ENCODE measurements at regions not wholly inside any gene's neighbourhood (a gene's known extent, or its start where the extent isn't known, plus 50 kb on each side); places are given as distances from the start of the nearest gene placed in this dataset.

- Histone ChIP-seq H3K79me2 (replicated peaks; ENCODE audit: insufficient read depth) (no peaks in the 10 kb centered on the region), H3K4me2 (no peak overlapping the region), H3K9me2 (ENCODE audit: insufficient read depth) (no peaks in the 10 kb centered on the region), H3F3A (replicated peaks; ENCODE audit: low read depth) (no peaks in the 10 kb centered on the region), H3K4me1 (ENCODE audit: insufficient read depth) (no peaks in the 10 kb centered on the region), H3K36me3 (ENCODE audit: insufficient read depth) (no peaks in the 10 kb centered on the region), H4K20me1 (replicated peaks; ENCODE audit: insufficient read depth) (no peaks in the 10 kb centered on the region), H3K4me3 (no peak overlapping the region), H3K27ac (ENCODE audit: low read depth) (no peak overlapping the region), H2AFZ (no peak overlapping the region), H3K27me3 (ENCODE audit: insufficient read depth) (no peaks in the 10 kb centered on the region)
- H3K27me3 Mint-ChIP-seq (ENCODE audit: insufficient read depth, low read depth, poor library complexity) = peaks cover 3% of the 10 kb centered on the region
- DNase-seq (ENCODE audit: low spot score) = no peak
- ATAC-seq = no peak
- H3K27ac Mint-ChIP-seq = no peak overlapping the region
- peaks cover 11% of the 10 kb centered on the region for H3K36me3 Mint-ChIP-seq (ENCODE audit: low read depth)
- peaks cover 12% of the 10 kb centered on the region for H3K9me3 Mint-ChIP-seq
- H3K4me1 Mint-ChIP-seq = 0 out of 3 replicates have a peak, but pooled peaks cover 2% of the 10 kb centered on the region
- no peak overlapping the region for H3K4me3 Mint-ChIP-seq
- no peak for TF ChIP-seq ZNF462 (CRISPR knock-in tag; IDR thresholded peaks at IDR 0.05)
Observed at GRCh38 chr6:169972101-169972651, 220.8 kb downstream of the ERMARD start.

- Histone ChIP-seq H3K4me2 (no peak overlapping the region), H3K27me3 (ENCODE audit: insufficient read depth) (no peaks in the 10 kb centered on the region), H3K4me3 (no peak overlapping the region), H2AFZ (no peak overlapping the region), H3K9me2 (ENCODE audit: insufficient read depth) (no peaks in the 10 kb centered on the region), H3K27ac (ENCODE audit: low read depth) (no peak overlapping the region), H3K4me1 (ENCODE audit: insufficient read depth) (no peaks in the 10 kb centered on the region), H3K36me3 (ENCODE audit: insufficient read depth) (no peaks in the 10 kb centered on the region), H3F3A (replicated peaks; ENCODE audit: low read depth) (no peaks in the 10 kb centered on the region), H4K20me1 (replicated peaks; ENCODE audit: insufficient read depth) (no peaks in the 10 kb centered on the region), H3K79me2 (replicated peaks; ENCODE audit: insufficient read depth) (no peaks in the 10 kb centered on the region)
- Mint-ChIP-seq H3K27ac (no peak overlapping the region), H3K36me3 (ENCODE audit: low read depth) (peaks cover 11% of the 10 kb centered on the region), H3K9me3 (peaks cover 12% of the 10 kb centered on the region), H3K27me3 (ENCODE audit: insufficient read depth, low read depth, poor library complexity) (peaks cover 3% of the 10 kb centered on the region), H3K4me1 (no peaks in the 10 kb centered on the region), H3K4me3 (no peak overlapping the region)
- ATAC-seq (no peak; the same call in 2 of the 3 replicates), DNase-seq (ENCODE audit: low spot score) (no peak)
- TF ChIP-seq POLR2AphosphoS5 (IDR thresholded peaks at IDR 0.05; ENCODE audit: low read depth) (no peak), CREB1 (CRISPR knock-in tag; IDR thresholded peaks at IDR 0.05; ENCODE audit: low read depth) (no peak), STAT1 (IDR thresholded peaks at IDR 0.05; ENCODE audit: unreplicated experiment) (no peak), ZNF462 (CRISPR knock-in tag; IDR thresholded peaks at IDR 0.05) (no peak), JUNB (IDR thresholded peaks at IDR 0.05; ENCODE audit: unreplicated experiment) (no peak)
Observed at GRCh38 chr6:169971081-169971861, 219.8 kb downstream of the ERMARD start.

Data from GM23338 (cell line).